ENCODE measurements at regions not wholly inside any gene's neighbourhood (a gene's known extent, or its start where the extent isn't known, plus 50 kb on each side); places are given as distances from the start of the nearest gene placed in this dataset.

GRCh38 chr5:3230254-3230653, 365.4 kb upstream of the IRX1 start:
- peaks cover under 1% of the 10 kb centered on the region for H3K27me3 Mint-ChIP-seq (ENCODE audit: low read depth)
- DNase-seq (ENCODE audit: low spot score) (no peak), ATAC-seq (no peak)
- CTCF ChIA-PET = no interaction called here
- H3K9me3 Mint-ChIP-seq = peaks cover 9% of the 10 kb centered on the region
- peaks cover 16% of the 10 kb centered on the region for H3K4me1 Mint-ChIP-seq
- TF ChIP-seq TCF7 (CRISPR knock-in tag; IDR thresholded peaks at IDR 0.05; ENCODE audit: low read depth) (no peak), ATF3 (CRISPR knock-in tag; conservative IDR thresholded peaks at IDR 0.05) (no peak), ZNF232 (CRISPR knock-in tag; IDR thresholded peaks at IDR 0.05) (no peak), ZNF138 (CRISPR knock-in tag; conservative IDR thresholded peaks at IDR 0.05) (no peak), MLX (CRISPR knock-in tag; IDR thresholded peaks at IDR 0.05) (no peak), ZNF281 (CRISPR knock-in tag; IDR thresholded peaks at IDR 0.05) (no peak), STAT6 (CRISPR knock-in tag; conservative IDR thresholded peaks at IDR 0.05; ENCODE audit: low read depth) (no peak), FOXK1 (CRISPR knock-in tag; IDR thresholded peaks at IDR 0.05) (no peak), ZNF396 (CRISPR knock-in tag; IDR thresholded peaks at IDR 0.05; ENCODE audit: borderline replicate concordance) (no peak), SOX15 (CRISPR knock-in tag; IDR thresholded peaks at IDR 0.05) (no peak), USF2 (CRISPR knock-in tag; IDR thresholded peaks at IDR 0.05) (no peak), NFYB (CRISPR knock-in tag; conservative IDR thresholded peaks at IDR 0.05; ENCODE audit: low read depth) (no peak), CREB1 (CRISPR knock-in tag; IDR thresholded peaks at IDR 0.05) (no peak), EMX1 (CRISPR knock-in tag; IDR thresholded peaks at IDR 0.05) (no peak), ESRRA (CRISPR knock-in tag; IDR thresholded peaks at IDR 0.05; ENCODE audit: borderline replicate concordance) (no peak)
- H3K27ac Mint-ChIP-seq = no peak overlapping the region
- POLR2A ChIA-PET = no interaction called here
- peaks cover 8% of the 10 kb centered on the region for H3K36me3 Mint-ChIP-seq
- no peak overlapping the region for H3K4me3 Mint-ChIP-seq

GRCh38 chr5:3226196-3226920, 369.3 kb upstream of the IRX1 start:
- DNase-seq (ENCODE audit: low spot score) (no peak), ATAC-seq (no peak)
- Mint-ChIP-seq H3K27ac (peak overlapping the region; percentile 61; the same call in 1 of the 2 replicates), H3K9me3 (no peaks in the 10 kb centered on the region), H3K27me3 (ENCODE audit: low read depth) (peaks cover 8% of the 10 kb centered on the region), H3K4me3 (no peak overlapping the region), H3K4me1 (peaks cover 16% of the 10 kb centered on the region), H3K36me3 (no peaks in the 10 kb centered on the region)
- POLR2A ChIA-PET = no interaction called here
- CTCF ChIA-PET = no interaction called here
- no peak for TF ChIP-seq ZNF671 (CRISPR knock-in tag; IDR thresholded peaks at IDR 0.05)
- TF ChIP-seq GRHL2 (CRISPR knock-in tag; IDR thresholded peaks at IDR 0.05; ENCODE audit: insufficient replicate concordance, severe bottlenecking) = no peak
- TF ChIP-seq STAT6 (CRISPR knock-in tag; conservative IDR thresholded peaks at IDR 0.05; ENCODE audit: low read depth) = no peak

Data from WTC11 (cell line).